ENCODE measurements at regions not wholly inside any gene's neighbourhood (a gene's known extent, or its start where the extent isn't known, plus 50 kb on each side); places are given as distances from the start of the nearest gene placed in this dataset.
"Not testable (repeated sequence)": the region's sequence is repeated elsewhere in the genome, so short reads cannot be mapped to it uniquely, and the experiment has no call there.

DNA sequence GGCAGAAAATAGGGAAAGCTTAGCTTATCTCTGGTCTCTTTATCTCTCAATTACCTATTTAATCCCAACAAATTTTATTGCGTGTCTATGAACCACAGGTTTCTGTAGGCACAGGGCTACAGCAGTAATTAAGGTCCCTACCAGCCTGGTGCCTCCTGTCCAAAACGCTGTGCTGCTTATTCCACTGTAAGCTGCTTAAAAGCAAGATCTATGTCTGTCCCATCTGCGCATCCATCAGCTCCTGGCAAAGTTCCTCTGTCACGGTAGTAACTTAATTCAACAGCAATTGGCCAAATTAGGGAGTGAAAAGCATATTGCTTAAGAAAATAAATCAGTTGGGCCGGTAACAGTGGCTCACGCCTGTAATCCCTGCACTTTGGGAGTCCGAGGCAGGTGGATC is 235.8 kb upstream of the VLDLR start:
- no peak overlapping the region for H3K27ac ChIP-seq (ENCODE audit: low read depth, low read length)
- no peaks in the 10 kb centered on the region for H3K27me3 ChIP-seq (ENCODE audit: control insufficient read depth in 1 of 2, insufficient read depth in 2 of 2, low read length in 2 of 2)
- H3K36me3 ChIP-seq (ENCODE audit: insufficient read depth, low read length): no peaks in the 10 kb centered on the region
- no peaks in the 10 kb centered on the region for H3K4me1 ChIP-seq (ENCODE audit: insufficient read depth, low read length)
- no peaks in the 10 kb centered on the region for H3K9me3 ChIP-seq (ENCODE audit: low read length)
- H3K4me3 ChIP-seq (ENCODE audit: low read depth in 1 of 2, low read length in 2 of 2): no peak overlapping the region
- H3K9ac ChIP-seq (ENCODE audit: low read length): no peak overlapping the region

DNA sequence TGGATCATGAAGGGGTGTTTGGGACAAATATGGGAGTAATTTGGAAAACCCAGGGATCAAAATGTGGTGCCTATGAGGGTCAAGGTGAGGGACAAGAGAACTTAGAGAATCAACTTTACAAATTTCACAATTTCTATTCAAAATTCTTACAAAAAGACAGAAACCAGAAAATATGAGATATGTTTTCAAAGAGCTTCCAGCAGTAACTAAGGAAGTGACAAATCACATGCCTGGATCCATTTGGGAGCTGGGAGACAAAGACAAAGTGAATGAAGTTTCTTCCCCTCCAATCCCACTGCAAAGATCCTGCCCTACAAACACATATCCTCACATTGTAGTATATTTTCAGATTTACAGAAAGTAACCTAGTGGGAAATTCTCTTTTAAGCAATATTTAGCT is 235.0 kb upstream of the VLDLR start:
- no peaks in the 10 kb centered on the region for H3K4me1 ChIP-seq (ENCODE audit: insufficient read depth, low read length)
- H3K27ac ChIP-seq (ENCODE audit: low read depth, low read length): no peak overlapping the region
- H3K36me3 ChIP-seq (ENCODE audit: insufficient read depth, low read length): no peaks in the 10 kb centered on the region
- H3K4me3 ChIP-seq (ENCODE audit: low read depth in 1 of 2, low read length in 2 of 2): no peak overlapping the region
- H3K9ac ChIP-seq (ENCODE audit: low read length): no peak overlapping the region
- H3K27me3 ChIP-seq (ENCODE audit: control insufficient read depth in 1 of 2, insufficient read depth in 2 of 2, low read length in 2 of 2): no peaks in the 10 kb centered on the region
- no peaks in the 10 kb centered on the region for H3K9me3 ChIP-seq (ENCODE audit: low read length)

DNA sequence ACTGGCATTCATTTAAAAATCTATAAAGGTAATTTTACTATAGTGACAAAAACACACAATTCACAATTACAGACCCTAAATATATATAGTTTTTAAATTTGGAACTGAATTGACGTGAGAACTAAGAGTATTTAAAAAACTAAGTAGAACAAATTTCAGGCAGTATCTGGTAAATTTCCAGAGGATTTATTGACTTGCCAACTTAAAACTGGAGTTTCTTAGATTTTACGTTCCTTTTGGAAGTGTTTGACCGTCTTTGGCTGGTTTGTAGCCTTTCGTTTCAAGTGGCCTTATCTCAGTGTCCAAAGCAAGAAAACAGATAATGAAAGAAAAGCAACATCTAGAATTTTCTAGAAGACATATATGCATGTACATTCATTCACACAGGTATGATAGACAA is 234.4 kb upstream of the VLDLR start:
- no peak overlapping the region for H3K4me3 ChIP-seq (ENCODE audit: low read depth in 1 of 2, low read length in 2 of 2)
- H3K27ac ChIP-seq (ENCODE audit: low read depth, low read length): no peak overlapping the region
- no peaks in the 10 kb centered on the region for H3K9me3 ChIP-seq (ENCODE audit: low read length)
- H3K27me3 ChIP-seq (ENCODE audit: control insufficient read depth in 1 of 2, insufficient read depth in 2 of 2, low read length in 2 of 2): no peaks in the 10 kb centered on the region
- H3K9ac ChIP-seq (ENCODE audit: low read length): no peak overlapping the region
- H3K4me1 ChIP-seq (ENCODE audit: insufficient read depth, low read length): no peaks in the 10 kb centered on the region
- no peaks in the 10 kb centered on the region for H3K36me3 ChIP-seq (ENCODE audit: insufficient read depth, low read length)

DNA sequence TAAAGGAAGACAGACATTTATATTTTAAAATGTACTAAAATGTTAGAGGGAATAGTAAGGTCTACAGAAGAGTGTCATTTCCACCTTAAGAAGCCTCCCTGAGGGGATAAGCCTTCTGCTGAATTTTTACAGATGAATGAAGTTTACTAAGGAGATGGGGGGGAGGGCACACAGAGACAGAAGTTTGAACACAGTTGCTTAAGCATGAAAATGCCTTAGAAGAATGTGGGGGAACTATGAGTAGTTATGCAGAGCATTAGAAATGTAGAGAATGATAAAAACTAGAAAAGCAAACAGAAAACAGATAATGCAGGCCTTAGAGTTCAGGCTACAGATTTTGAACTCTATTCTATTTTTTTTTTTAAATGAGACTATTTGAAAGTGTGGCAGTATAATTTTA is 232.2 kb upstream of the VLDLR start:
- H3K27ac ChIP-seq (ENCODE audit: low read depth, low read length): no peak overlapping the region
- H3K27me3 ChIP-seq (ENCODE audit: control insufficient read depth in 1 of 2, insufficient read depth in 2 of 2, low read length in 2 of 2): no peaks in the 10 kb centered on the region
- no peaks in the 10 kb centered on the region for H3K36me3 ChIP-seq (ENCODE audit: insufficient read depth, low read length)
- no peaks in the 10 kb centered on the region for H3K9me3 ChIP-seq (ENCODE audit: low read length)
- no peak overlapping the region for H3K4me3 ChIP-seq (ENCODE audit: low read depth in 1 of 2, low read length in 2 of 2)
- no peak overlapping the region for H3K9ac ChIP-seq (ENCODE audit: low read length)
- H3K4me1 ChIP-seq (ENCODE audit: insufficient read depth, low read length): no peaks in the 10 kb centered on the region

DNA sequence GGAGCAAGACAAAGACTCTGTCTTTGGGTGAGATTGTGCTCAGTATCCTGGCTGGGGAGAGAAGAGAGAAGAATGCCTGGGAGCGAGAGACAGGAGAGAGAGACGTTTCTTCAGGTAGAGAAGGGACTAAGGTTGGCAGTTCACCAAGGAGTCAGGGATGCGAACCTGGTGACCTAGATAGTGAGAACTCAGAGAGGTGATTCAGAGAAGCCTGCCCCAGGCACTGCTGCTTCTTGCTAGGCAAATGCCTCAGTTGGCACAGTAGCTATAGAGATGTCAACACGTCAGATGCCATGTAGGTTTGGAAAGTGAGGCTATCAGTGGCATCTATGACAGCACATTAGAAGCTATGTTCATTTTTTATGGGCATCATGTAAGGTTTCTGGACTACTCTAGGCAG is 231.6 kb upstream of the VLDLR start:
- no peak overlapping the region for H3K9ac ChIP-seq (ENCODE audit: low read length)
- no peaks in the 10 kb centered on the region for H3K36me3 ChIP-seq (ENCODE audit: insufficient read depth, low read length)
- H3K9me3 ChIP-seq (ENCODE audit: low read length): no peaks in the 10 kb centered on the region
- H3K27me3 ChIP-seq (ENCODE audit: control insufficient read depth in 1 of 2, insufficient read depth in 2 of 2, low read length in 2 of 2): no peaks in the 10 kb centered on the region
- H3K4me1 ChIP-seq (ENCODE audit: insufficient read depth, low read length): no peaks in the 10 kb centered on the region
- no peak overlapping the region for H3K4me3 ChIP-seq (ENCODE audit: low read depth in 1 of 2, low read length in 2 of 2)
- H3K27ac ChIP-seq (ENCODE audit: low read depth, low read length): no peak overlapping the region

DNA sequence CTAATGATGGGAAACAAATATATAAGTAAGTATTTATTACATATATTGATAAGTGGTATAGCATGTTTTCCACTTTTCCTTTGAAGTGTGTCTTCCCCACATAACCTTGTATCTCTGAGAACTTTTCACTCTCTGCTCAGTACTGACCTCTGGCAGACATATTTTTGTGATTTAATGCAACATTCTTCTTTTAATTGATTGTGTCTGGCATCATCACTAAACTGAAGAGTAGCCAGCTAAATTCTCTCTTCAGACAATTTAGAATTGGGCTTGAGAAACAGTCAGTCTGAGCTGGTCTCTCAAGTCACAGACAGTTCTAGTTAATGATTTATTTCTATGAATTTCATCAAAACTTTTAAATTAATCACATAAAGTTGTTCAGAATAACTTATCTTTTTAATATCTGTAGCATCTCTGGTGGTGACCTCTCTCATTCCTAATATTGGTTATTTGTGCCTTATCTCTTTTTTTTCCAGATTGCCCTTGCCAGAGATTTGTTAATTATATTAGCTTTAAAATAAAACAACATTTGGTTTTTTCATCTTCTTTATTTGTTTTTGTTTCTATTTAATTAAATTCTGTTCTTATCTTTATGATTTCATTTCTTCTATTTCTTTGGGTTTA is 230.0 kb upstream of the VLDLR start:
- H3K27ac ChIP-seq (ENCODE audit: low read depth, low read length); H3K4me3 ChIP-seq (ENCODE audit: low read depth in 1 of 2, low read length in 2 of 2); H3K4me1 ChIP-seq (ENCODE audit: insufficient read depth, low read length): not testable (repeated sequence)

DNA sequence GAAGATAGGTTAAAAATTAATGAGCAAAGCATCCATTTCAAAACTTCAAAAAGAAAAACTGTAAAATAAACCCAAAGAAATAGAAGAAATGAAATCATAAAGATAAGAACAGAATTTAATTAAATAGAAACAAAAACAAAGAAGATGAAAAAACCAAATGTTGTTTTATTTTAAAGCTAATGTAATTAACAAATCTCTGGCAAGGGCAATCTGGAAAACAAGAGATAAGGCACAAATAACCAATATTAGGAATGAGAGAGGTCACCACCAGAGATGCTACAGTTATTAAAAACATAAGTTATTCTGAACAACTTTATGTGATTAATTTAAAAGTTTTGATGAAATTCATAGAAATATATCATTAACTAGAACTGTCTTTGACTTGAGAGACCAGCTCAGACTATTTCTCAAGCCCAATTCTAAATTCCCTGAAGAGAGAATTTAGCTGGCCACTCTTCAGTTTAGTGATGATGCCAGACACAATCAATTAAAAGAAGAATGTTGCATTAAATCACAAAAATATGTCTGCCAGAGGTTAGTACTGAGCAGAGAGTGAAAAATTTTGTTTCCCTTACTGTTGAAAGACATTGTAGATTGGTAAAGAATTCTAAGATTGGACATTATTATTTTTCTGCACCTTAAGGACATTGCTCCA is 227.4 kb upstream of the VLDLR start:
- H3K9ac ChIP-seq (ENCODE audit: low read length); H3K9me3 ChIP-seq (ENCODE audit: low read length); H3K4me3 ChIP-seq (ENCODE audit: low read depth in 1 of 2, low read length in 2 of 2); H3K27me3 ChIP-seq (ENCODE audit: control insufficient read depth in 1 of 2, insufficient read depth in 2 of 2, low read length in 2 of 2); H3K4me1 ChIP-seq (ENCODE audit: insufficient read depth, low read length); H3K27ac ChIP-seq (ENCODE audit: low read depth, low read length); H3K36me3 ChIP-seq (ENCODE audit: insufficient read depth, low read length): not testable (repeated sequence)

More for the DNA sequence above, 230.0 kb upstream of the VLDLR start:
- not testable (repeated sequence) for H3K36me3 ChIP-seq (ENCODE audit: insufficient read depth, low read length); H3K9ac ChIP-seq (ENCODE audit: low read length); H3K27me3 ChIP-seq (ENCODE audit: control insufficient read depth in 1 of 2, insufficient read depth in 2 of 2, low read length in 2 of 2); H3K9me3 ChIP-seq (ENCODE audit: low read length)

DNA sequence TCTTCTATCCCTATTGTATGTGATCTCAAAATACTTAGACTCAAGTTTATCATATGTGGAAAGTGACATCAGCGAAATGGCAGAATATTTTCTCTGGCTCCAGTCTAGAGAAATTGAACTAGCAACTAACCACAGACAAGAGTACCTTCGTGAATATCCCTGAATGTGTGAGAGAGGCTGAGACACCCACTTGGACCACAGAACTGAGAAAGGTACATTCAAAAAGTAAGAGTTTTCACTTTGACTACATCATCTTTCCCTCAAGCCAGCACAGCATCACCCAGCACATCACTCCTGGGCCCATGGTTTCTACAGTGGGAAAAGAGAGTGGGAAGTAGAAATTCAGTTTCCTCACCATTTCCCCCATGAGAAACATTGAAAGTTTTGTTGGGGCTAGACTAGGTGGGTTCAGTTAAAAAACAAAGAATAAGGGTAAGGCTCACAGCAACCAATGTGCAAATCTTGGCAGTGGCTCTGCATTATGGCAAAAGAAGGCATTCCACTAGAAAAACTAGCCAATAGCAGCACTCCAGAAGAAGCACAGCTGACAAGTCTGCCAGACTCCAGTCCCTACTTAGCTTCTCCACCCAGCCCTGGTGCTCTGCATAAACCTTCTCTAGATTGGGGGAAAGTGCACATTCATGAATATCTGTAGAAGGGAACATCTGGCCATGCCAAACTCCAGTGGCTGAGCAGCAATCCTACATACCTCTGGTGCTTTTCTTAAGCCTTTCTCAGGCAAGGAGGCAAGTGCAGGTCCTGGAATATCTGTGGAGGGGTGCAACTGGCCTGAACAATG is 225.6 kb upstream of the VLDLR start:
- no peak overlapping the region for H3K4me3 ChIP-seq (ENCODE audit: low read depth in 1 of 2, low read length in 2 of 2)
- no peak overlapping the region for H3K9ac ChIP-seq (ENCODE audit: low read length)
- no peaks in the 10 kb centered on the region for H3K27me3 ChIP-seq (ENCODE audit: control insufficient read depth in 1 of 2, insufficient read depth in 2 of 2, low read length in 2 of 2)
- H3K9me3 ChIP-seq (ENCODE audit: low read length): no peaks in the 10 kb centered on the region
- H3K4me1 ChIP-seq (ENCODE audit: insufficient read depth, low read length): no peaks in the 10 kb centered on the region
- H3K36me3 ChIP-seq (ENCODE audit: insufficient read depth, low read length): no peaks in the 10 kb centered on the region
- H3K27ac ChIP-seq (ENCODE audit: low read depth, low read length): no peak overlapping the region

DNA sequence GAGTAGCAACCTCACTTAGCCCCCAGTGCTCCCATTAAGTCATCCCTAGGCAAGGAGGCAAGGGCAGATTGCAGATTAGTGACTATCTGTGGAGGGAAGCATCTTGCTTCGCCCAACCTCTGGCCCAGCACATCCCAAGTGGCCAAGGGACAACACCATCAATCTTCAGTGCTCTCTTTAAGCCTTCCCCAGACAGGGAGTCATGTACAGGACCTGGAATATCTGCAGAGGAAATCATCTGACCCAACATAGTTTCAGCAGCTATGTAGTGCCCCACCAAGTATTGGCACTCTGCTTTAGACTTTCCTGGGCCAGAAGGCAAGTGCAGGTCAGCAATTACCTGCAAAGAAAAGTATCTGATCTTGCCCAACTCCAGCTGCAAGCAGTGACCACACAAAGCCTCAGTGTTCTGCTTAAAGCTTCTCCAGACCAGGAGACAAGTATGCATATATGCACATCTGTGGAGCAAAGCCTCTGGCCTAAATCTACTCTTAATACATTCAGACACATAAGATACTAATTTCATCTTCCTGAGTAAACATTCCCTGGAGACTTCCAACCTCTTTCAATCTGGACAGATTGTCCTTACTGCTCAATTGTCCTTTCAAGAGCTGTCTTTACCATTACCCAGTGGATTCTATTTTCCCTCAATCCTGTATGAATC is 224.8 kb upstream of the VLDLR start:
- Histone ChIP-seq H3K27ac (ENCODE audit: low read depth, low read length) (no peak overlapping the region), H3K4me1 (ENCODE audit: insufficient read depth, low read length) (no peaks in the 10 kb centered on the region), H3K9me3 (ENCODE audit: low read length) (no peaks in the 10 kb centered on the region), H3K27me3 (ENCODE audit: control insufficient read depth in 1 of 2, insufficient read depth in 2 of 2, low read length in 2 of 2) (no peaks in the 10 kb centered on the region), H3K9ac (ENCODE audit: low read length) (no peak overlapping the region), H3K36me3 (ENCODE audit: insufficient read depth, low read length) (no peaks in the 10 kb centered on the region), H3K4me3 (ENCODE audit: low read depth in 1 of 2, low read length in 2 of 2) (no peak overlapping the region)

DNA sequence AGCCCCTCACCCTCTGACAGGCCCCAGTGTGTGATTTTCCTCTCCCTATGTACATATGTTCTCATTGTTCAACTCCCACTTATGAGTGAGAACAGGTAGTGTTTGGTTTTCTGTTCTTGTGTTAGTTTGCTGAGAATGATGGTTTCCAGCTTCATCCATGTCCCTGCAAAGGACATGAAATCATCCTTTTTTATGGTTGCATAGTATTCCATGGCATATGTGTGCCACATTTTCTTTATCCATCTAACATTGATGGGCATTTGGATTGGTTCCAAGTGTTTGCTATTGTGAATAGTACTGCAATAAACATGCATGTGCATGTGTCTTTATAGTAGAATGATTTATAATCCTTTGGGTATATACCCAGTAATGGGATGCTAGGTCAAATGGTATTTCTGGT is 223.7 kb upstream of the VLDLR start:
- not testable (repeated sequence) for H3K4me3 ChIP-seq (ENCODE audit: low read depth in 1 of 2, low read length in 2 of 2); H3K9me3 ChIP-seq (ENCODE audit: low read length); H3K27ac ChIP-seq (ENCODE audit: low read depth, low read length); H3K4me1 ChIP-seq (ENCODE audit: insufficient read depth, low read length); H3K27me3 ChIP-seq (ENCODE audit: control insufficient read depth in 1 of 2, insufficient read depth in 2 of 2, low read length in 2 of 2); H3K9ac ChIP-seq (ENCODE audit: low read length); H3K36me3 ChIP-seq (ENCODE audit: insufficient read depth, low read length)

DNA sequence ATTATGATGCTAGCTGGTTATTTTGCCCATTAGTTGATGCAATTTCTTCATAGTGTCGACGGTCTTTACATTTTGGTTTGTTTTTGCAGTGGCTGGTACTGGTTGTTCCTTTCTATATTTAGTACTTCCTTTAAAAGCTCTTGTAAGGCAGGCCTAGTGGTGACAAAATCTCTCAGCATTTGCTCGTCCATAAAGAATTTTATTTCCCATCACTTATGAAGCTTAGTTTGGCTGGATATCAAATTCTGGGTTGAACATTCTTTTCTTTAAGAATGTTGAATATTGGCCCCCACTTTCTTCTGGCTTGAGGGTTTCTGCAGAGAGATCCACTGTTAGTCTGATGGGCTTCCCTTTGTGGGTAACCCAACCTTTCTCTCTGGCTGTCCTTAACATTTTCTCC is 219.8 kb upstream of the VLDLR start:
- H3K36me3 ChIP-seq (ENCODE audit: insufficient read depth, low read length); H3K27ac ChIP-seq (ENCODE audit: low read depth, low read length); H3K4me1 ChIP-seq (ENCODE audit: insufficient read depth, low read length); H3K9me3 ChIP-seq (ENCODE audit: low read length); H3K4me3 ChIP-seq (ENCODE audit: low read depth in 1 of 2, low read length in 2 of 2); H3K9ac ChIP-seq (ENCODE audit: low read length); H3K27me3 ChIP-seq (ENCODE audit: control insufficient read depth in 1 of 2, insufficient read depth in 2 of 2, low read length in 2 of 2): not testable (repeated sequence)

Measured in muscle layer of colon (tissue), 2 donors.